ENCODE measurements at regions not wholly inside any gene's neighbourhood (a gene's known extent, or its start where the extent isn't known, plus 50 kb on each side); places are given as distances from the start of the nearest gene placed in this dataset.

- no peak overlapping the region for H3K4me3 ChIP-seq (ENCODE audit: low read depth, low read length)
- H3K36me3 ChIP-seq (ENCODE audit: control insufficient read depth, insufficient read depth, low read length): no peaks in the 10 kb centered on the region
- H3K9ac ChIP-seq (ENCODE audit: low read length): no peak overlapping the region
- no peaks in the 10 kb centered on the region; the same call in 1 of the 2 replicates for H3K9me3 ChIP-seq (ENCODE audit: control insufficient read depth, insufficient read depth, low read depth, low read length)
- no peak overlapping the region for H3K27ac ChIP-seq (ENCODE audit: low read depth, low read length)
- peaks cover 13% of the 10 kb centered on the region for H3K4me1 ChIP-seq (ENCODE audit: control insufficient read depth, insufficient read depth, low read length)
- no peaks in the 10 kb centered on the region for H3K27me3 ChIP-seq (ENCODE audit: control insufficient read depth, insufficient read depth, low read length)
These were observed 539.5 kb downstream of the FGF9 start for GRCh38 chr13:22210134-22210930.

DNA sequence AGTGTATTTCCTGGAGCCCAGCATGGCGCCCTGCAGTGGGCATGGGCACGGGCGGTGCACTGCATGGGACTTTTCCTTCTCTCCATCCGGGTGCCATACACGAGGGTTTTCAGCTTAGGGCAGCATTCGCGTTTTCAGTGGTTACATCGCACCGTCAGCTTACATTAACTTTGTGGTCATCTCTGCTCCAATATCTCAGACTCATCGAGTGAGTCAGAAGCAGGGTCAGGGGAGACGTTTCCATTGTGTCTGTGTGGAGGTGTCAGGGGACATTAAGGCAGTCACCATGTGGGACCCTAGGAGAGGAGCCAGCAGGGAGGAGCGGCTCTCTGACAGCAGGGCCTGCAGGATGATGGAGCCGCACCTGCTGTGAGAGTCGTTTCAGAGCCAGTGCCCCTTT lies 541.0 kb downstream of the FGF9 start:
- H3K36me3 ChIP-seq (ENCODE audit: control insufficient read depth, insufficient read depth, low read length): no peaks in the 10 kb centered on the region

GRCh38 chr13:22212576-22212975 lies 541.7 kb downstream of the FGF9 start:
- no peak overlapping the region for H3K27ac ChIP-seq (ENCODE audit: low read depth, low read length)
- no peak overlapping the region for H3K9ac ChIP-seq (ENCODE audit: low read length)
- peaks cover 13% of the 10 kb centered on the region for H3K4me1 ChIP-seq (ENCODE audit: control insufficient read depth, insufficient read depth, low read length)
- H3K4me3 ChIP-seq (ENCODE audit: low read depth, low read length): no peak overlapping the region
- H3K9me3 ChIP-seq (ENCODE audit: control insufficient read depth, insufficient read depth, low read depth, low read length): no peaks in the 10 kb centered on the region
- no peaks in the 10 kb centered on the region for H3K27me3 ChIP-seq (ENCODE audit: control insufficient read depth, insufficient read depth, low read length)
- H3K36me3 ChIP-seq (ENCODE audit: control insufficient read depth, insufficient read depth, low read length): no peaks in the 10 kb centered on the region

More for the DNA sequence above, 541.0 kb downstream of the FGF9 start:
- no peaks in the 10 kb centered on the region for H3K27me3 ChIP-seq (ENCODE audit: control insufficient read depth, insufficient read depth, low read length)
- peaks cover 13% of the 10 kb centered on the region for H3K4me1 ChIP-seq (ENCODE audit: control insufficient read depth, insufficient read depth, low read length)
- H3K9ac ChIP-seq (ENCODE audit: low read length): no peak overlapping the region
- H3K9me3 ChIP-seq (ENCODE audit: control insufficient read depth, insufficient read depth, low read depth, low read length): no peaks in the 10 kb centered on the region
- H3K27ac ChIP-seq (ENCODE audit: low read depth, low read length): no peak overlapping the region
- H3K4me3 ChIP-seq (ENCODE audit: low read depth, low read length): no peak overlapping the region

DNA sequence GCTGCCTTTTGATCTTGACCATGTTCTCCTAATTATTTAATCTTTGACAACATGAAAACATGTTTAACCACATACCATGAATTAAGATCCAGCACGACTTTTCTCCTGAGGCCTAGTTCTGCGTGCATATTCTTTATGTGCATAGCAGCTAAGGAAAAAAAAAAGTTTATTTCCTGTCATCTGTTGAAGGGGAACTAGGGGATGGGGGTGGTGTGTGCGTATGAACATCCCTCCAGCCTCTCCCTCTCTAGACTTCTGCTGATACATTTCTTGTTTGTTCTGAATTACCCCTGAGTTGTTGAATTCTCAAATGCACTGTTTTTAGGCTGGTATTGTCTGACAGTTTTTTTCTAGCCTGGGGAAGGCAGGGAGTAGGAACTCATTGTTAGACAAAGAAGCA lies 543.3 kb downstream of the FGF9 start:
- Histone ChIP-seq H3K27me3 (ENCODE audit: control insufficient read depth, insufficient read depth, low read length) (no peaks in the 10 kb centered on the region), H3K9ac (ENCODE audit: low read length) (no peak overlapping the region), H3K27ac (ENCODE audit: low read depth, low read length) (no peak overlapping the region)

GRCh38 chr13:22218797-22219196 lies 547.9 kb downstream of the FGF9 start:
- no peaks in the 10 kb centered on the region for H3K27me3 ChIP-seq (ENCODE audit: control insufficient read depth, insufficient read depth, low read length)
- H3K4me3 ChIP-seq (ENCODE audit: low read depth, low read length): no peak overlapping the region

More for the DNA sequence above, 543.3 kb downstream of the FGF9 start:
- Histone ChIP-seq H3K4me3 (ENCODE audit: low read depth, low read length) (no peak overlapping the region), H3K4me1 (ENCODE audit: control insufficient read depth, insufficient read depth, low read length) (peaks cover 10% of the 10 kb centered on the region), H3K9me3 (ENCODE audit: control insufficient read depth, insufficient read depth, low read depth, low read length) (no peaks in the 10 kb centered on the region), H3K36me3 (ENCODE audit: control insufficient read depth, insufficient read depth, low read length) (no peaks in the 10 kb centered on the region)

GRCh38 chr13:22219709-22220108 lies 548.8 kb downstream of the FGF9 start:
- Histone ChIP-seq H3K27ac (ENCODE audit: low read depth, low read length) (no peak overlapping the region), H3K9me3 (ENCODE audit: control insufficient read depth, insufficient read depth, low read depth, low read length) (no peaks in the 10 kb centered on the region), H3K9ac (ENCODE audit: low read length) (no peak overlapping the region), H3K27me3 (ENCODE audit: control insufficient read depth, insufficient read depth, low read length) (no peaks in the 10 kb centered on the region), H3K4me3 (ENCODE audit: low read depth, low read length) (no peak overlapping the region), H3K36me3 (ENCODE audit: control insufficient read depth, insufficient read depth, low read length) (no peaks in the 10 kb centered on the region), H3K4me1 (ENCODE audit: control insufficient read depth, insufficient read depth, low read length) (no peaks in the 10 kb centered on the region)

More at GRCh38 chr13:22218797-22219196, 547.9 kb downstream of the FGF9 start:
- Histone ChIP-seq H3K9ac (ENCODE audit: low read length) (no peak overlapping the region), H3K36me3 (ENCODE audit: control insufficient read depth, insufficient read depth, low read length) (no peaks in the 10 kb centered on the region), H3K9me3 (ENCODE audit: control insufficient read depth, insufficient read depth, low read depth, low read length) (no peaks in the 10 kb centered on the region), H3K27ac (ENCODE audit: low read depth, low read length) (no peak overlapping the region), H3K4me1 (ENCODE audit: control insufficient read depth, insufficient read depth, low read length) (no peaks in the 10 kb centered on the region)

DNA sequence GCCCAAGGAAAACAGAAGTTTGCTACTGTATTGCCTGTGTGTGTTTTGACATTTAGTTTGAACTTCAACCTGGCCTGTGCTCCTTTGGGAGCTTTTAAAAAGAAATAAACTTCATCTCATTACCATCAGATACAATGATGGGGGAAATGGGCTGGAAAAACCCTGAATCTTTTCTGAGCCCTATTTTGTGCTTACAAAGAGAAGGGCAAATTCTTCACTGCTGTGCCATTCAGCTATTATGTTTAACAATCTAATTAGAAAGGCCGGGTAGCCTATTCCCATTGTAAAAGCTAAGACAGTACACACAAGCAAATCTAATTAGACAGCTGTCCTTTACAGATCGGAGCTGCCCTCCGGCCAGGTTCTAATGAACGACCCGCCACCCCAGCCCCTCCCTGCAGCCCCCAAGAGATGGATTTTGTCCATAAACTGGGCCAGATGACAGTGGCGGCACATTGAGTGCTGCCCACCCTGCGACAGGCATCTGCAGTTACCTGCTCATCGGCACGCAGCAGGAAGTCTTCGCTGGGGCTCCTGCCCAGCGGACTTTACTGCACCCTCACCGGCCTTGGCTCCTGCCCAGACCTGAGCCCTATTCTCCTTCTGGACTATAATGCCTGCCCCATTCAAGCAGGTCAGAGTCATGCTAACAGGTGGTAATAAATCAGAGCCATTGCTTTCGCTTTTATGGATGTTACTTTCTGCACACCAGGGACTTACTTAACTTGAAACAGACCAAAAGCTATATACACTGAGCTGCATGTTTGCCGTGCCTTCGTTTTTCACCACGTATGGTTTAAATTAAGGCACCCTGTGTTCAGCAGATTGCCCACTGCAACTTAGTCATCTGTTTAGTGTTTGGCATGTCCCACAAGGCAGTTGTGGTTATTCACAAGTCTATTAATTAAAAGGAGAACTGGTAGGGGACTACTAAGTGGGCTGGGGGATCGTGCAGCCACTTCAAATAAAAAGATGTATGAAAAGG lies 549.6 kb downstream of the FGF9 start:
- no peak overlapping the region for H3K4me3 ChIP-seq (ENCODE audit: low read depth, low read length)
- no peaks in the 10 kb centered on the region for H3K4me1 ChIP-seq (ENCODE audit: control insufficient read depth, insufficient read depth, low read length)
- no peak overlapping the region for H3K27ac ChIP-seq (ENCODE audit: low read depth, low read length)
- H3K9ac ChIP-seq (ENCODE audit: low read length): no peak overlapping the region
- H3K36me3 ChIP-seq (ENCODE audit: control insufficient read depth, insufficient read depth, low read length): no peaks in the 10 kb centered on the region
- no peaks in the 10 kb centered on the region for H3K27me3 ChIP-seq (ENCODE audit: control insufficient read depth, insufficient read depth, low read length)
- H3K9me3 ChIP-seq (ENCODE audit: control insufficient read depth, insufficient read depth, low read depth, low read length): no peaks in the 10 kb centered on the region

DNA sequence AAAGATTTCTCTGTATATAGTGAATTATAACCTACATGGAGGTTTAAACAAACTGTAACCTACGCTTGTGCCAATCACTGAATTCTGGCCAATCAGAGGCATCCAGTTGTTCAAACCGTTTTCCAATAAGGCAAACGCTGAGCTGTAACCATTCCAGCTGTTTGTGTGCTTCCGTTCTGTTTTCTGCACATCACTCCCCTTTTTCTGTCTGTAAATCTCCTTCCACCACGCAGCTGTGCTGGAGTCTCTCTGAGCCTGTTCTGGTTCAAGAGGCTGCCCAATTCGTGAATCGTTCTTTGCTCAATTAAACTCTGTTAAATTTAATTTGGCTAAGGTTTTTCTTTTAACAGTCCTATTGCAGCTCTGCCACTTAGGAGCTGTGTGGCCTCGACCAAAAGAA lies 552.5 kb downstream of the FGF9 start:
- H3K27ac ChIP-seq (ENCODE audit: low read depth, low read length): no peak overlapping the region
- no peaks in the 10 kb centered on the region for H3K36me3 ChIP-seq (ENCODE audit: control insufficient read depth, insufficient read depth, low read length)
- no peaks in the 10 kb centered on the region for H3K9me3 ChIP-seq (ENCODE audit: control insufficient read depth, insufficient read depth, low read depth, low read length)
- no peak overlapping the region for H3K9ac ChIP-seq (ENCODE audit: low read length)
- H3K4me3 ChIP-seq (ENCODE audit: low read depth, low read length): no peak overlapping the region
- H3K27me3 ChIP-seq (ENCODE audit: control insufficient read depth, insufficient read depth, low read length): no peaks in the 10 kb centered on the region
- H3K4me1 ChIP-seq (ENCODE audit: control insufficient read depth, insufficient read depth, low read length): no peaks in the 10 kb centered on the region

GRCh38 chr13:22226086-22226485 lies 555.2 kb downstream of the FGF9 start:
- Histone ChIP-seq H3K27me3 (ENCODE audit: control insufficient read depth, insufficient read depth, low read length) (no peaks in the 10 kb centered on the region), H3K9ac (ENCODE audit: low read length) (no peak overlapping the region), H3K4me1 (ENCODE audit: control insufficient read depth, insufficient read depth, low read length) (no peaks in the 10 kb centered on the region), H3K4me3 (ENCODE audit: low read depth, low read length) (no peak overlapping the region), H3K27ac (ENCODE audit: low read depth, low read length) (no peak overlapping the region), H3K9me3 (ENCODE audit: control insufficient read depth, insufficient read depth, low read depth, low read length) (no peaks in the 10 kb centered on the region), H3K36me3 (ENCODE audit: control insufficient read depth, insufficient read depth, low read length) (no peaks in the 10 kb centered on the region)

DNA sequence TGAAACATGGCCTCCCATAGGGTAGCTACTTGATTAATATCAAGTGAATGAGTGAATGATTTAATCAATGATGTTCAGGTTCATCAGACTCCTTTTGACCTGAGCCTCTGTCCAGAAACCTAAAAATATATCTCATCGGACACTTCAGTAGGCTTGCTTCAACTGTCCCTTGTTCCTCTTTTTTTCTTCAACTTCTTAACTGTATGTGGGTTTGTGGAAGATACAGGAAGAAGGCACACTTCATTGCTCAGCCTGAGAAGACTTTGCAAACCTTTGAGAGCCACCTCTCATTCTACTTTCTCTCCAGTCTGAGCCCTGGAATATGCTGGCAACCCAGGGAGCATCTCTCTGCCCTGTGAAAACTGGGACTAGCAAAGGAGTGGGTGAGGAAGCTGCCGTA lies 557.0 kb downstream of the FGF9 start:
- Histone ChIP-seq H3K9ac (ENCODE audit: low read length) (no peak overlapping the region), H3K36me3 (ENCODE audit: control insufficient read depth, insufficient read depth, low read length) (no peaks in the 10 kb centered on the region), H3K4me1 (ENCODE audit: control insufficient read depth, insufficient read depth, low read length) (no peaks in the 10 kb centered on the region), H3K27ac (ENCODE audit: low read depth, low read length) (no peak overlapping the region), H3K4me3 (ENCODE audit: low read depth, low read length) (no peak overlapping the region), H3K27me3 (ENCODE audit: control insufficient read depth, insufficient read depth, low read length) (no peaks in the 10 kb centered on the region), H3K9me3 (ENCODE audit: control insufficient read depth, insufficient read depth, low read depth, low read length) (no peaks in the 10 kb centered on the region)

- no peak overlapping the region for H3K27ac ChIP-seq (ENCODE audit: low read depth, low read length)
These were observed 559.0 kb downstream of the FGF9 start for GRCh38 chr13:22229916-22230315.

More at GRCh38 chr13:22229916-22230315, 559.0 kb downstream of the FGF9 start:
- Histone ChIP-seq H3K4me1 (ENCODE audit: control insufficient read depth, insufficient read depth, low read length) (peaks cover 4% of the 10 kb centered on the region), H3K9me3 (ENCODE audit: control insufficient read depth, insufficient read depth, low read depth, low read length) (no peaks in the 10 kb centered on the region), H3K9ac (ENCODE audit: low read length) (no peak overlapping the region), H3K36me3 (ENCODE audit: control insufficient read depth, insufficient read depth, low read length) (no peaks in the 10 kb centered on the region), H3K4me3 (ENCODE audit: low read depth, low read length) (no peak overlapping the region), H3K27me3 (ENCODE audit: control insufficient read depth, insufficient read depth, low read length) (no peaks in the 10 kb centered on the region)
